ENCODE measurements at regions not wholly inside any gene's neighbourhood (a gene's known extent, or its start where the extent isn't known, plus 50 kb on each side); places are given as distances from the start of the nearest gene placed in this dataset.

GRCh38 chr15:36218991-36219390 is 360.4 kb upstream of the CDIN1 start:
- in situ Hi-C loops (cut with HindIII; ENCODE audit: low pct_ligation_motif_present, low pct_unique_long_range_greater_than_20kb, low sequenced_read_pairs) = no loop called here
- DNase-seq = no peak

GRCh38 chr15:36221992-36222391 is 357.4 kb upstream of the CDIN1 start:
- in situ Hi-C loops (cut with HindIII; ENCODE audit: low pct_ligation_motif_present, low pct_unique_long_range_greater_than_20kb, low sequenced_read_pairs) = no loop called here
- DNase-seq = no peak

GRCh38 chr15:36230776-36231175 is 348.6 kb upstream of the CDIN1 start:
- in situ Hi-C loops (cut with HindIII; ENCODE audit: low pct_ligation_motif_present, low pct_unique_long_range_greater_than_20kb, low sequenced_read_pairs) = no loop called here

GRCh38 chr15:36232491-36232890 is 346.9 kb upstream of the CDIN1 start:
- in situ Hi-C loops (cut with HindIII; ENCODE audit: low pct_ligation_motif_present, low pct_unique_long_range_greater_than_20kb, low sequenced_read_pairs) = no loop called here
- no peak for DNase-seq

More at GRCh38 chr15:36230776-36231175, 348.6 kb upstream of the CDIN1 start:
- no peak for DNase-seq

DNA sequence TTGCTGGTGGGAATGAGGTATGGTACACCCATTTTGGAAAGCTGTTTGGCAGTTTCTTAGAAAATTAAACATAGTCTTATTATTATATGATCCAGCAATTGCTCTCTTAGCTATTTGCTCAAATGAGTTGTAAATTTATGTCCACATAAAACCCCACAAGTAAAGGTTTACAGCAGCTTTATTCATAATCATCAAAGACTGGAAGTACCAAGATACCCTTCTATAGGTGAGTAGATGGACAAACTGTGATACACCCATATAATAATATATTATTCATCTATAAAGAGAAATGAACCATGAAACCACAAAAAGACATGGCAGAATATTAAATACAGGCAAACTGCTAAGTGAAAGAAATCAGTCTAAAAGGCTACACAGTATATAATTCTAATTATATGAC is 344.7 kb upstream of the CDIN1 start:
- DNase-seq = no peak
- in situ Hi-C loops (cut with HindIII; ENCODE audit: low pct_ligation_motif_present, low pct_unique_long_range_greater_than_20kb, low sequenced_read_pairs) = no loop called here

- in situ Hi-C loops (cut with HindIII; ENCODE audit: low pct_ligation_motif_present, low pct_unique_long_range_greater_than_20kb, low sequenced_read_pairs) = no loop called here
Observed at GRCh38 chr15:36235173-36235572, 344.3 kb upstream of the CDIN1 start.

DNA sequence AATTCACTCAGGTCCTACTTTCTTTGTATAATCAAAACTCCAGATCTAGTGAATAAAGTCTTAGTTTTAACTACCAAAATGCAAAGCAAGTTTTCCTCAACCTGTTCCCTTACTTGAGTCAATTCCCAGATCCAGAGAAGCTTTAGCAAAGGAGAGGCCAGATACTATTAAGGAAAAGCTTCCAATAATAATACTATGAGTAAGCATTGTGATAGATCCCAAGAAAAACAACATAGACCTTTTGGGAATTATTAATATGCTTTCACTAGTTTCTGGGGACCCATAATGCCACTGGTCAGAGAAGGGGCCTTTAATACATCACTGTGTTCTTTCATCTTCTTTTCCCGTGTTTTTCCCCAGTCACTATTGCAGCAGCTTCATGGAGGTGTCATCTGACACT is 339.9 kb upstream of the CDIN1 start:
- in situ Hi-C loops (cut with HindIII; ENCODE audit: low pct_ligation_motif_present, low pct_unique_long_range_greater_than_20kb, low sequenced_read_pairs) = no loop called here
- no peak for DNase-seq

More at GRCh38 chr15:36235173-36235572, 344.3 kb upstream of the CDIN1 start:
- no peak for DNase-seq

GRCh38 chr15:36251450-36251849 is 328.0 kb upstream of the CDIN1 start:
- in situ Hi-C loops (cut with HindIII; ENCODE audit: low pct_ligation_motif_present, low pct_unique_long_range_greater_than_20kb, low sequenced_read_pairs) = no loop called here
- DNase-seq = no peak

DNA sequence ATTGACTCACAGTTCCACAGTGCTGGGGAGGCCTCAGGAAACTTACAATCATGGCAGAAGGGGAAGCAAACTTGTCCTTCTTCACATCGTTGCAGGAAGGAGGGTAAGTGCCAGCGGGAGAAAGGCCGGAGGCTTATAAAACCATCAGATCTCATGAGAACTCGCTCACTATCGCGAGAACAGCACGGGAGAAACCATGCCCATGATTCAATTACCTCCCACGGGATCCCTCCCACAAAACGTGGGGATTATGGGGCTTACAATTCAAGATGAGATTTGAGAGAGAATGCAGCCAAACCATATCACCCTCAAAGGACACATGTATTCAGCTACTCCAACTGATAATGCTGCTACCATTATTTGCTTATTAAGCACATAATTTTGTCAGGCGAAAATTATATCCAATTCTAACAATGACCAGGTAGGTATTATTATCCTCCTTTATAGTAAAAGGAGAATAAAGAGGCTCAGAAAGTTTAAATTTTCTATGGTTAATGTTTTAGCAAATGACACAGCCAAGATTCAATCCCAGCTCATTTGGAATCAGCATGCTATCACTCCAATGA is 327.2 kb upstream of the CDIN1 start:
- in situ Hi-C loops (cut with HindIII; ENCODE audit: low pct_ligation_motif_present, low pct_unique_long_range_greater_than_20kb, low sequenced_read_pairs) = no loop called here
- no peak for DNase-seq

- in situ Hi-C loops (cut with HindIII; ENCODE audit: low pct_ligation_motif_present, low pct_unique_long_range_greater_than_20kb, low sequenced_read_pairs) = no loop called here
- no peak for DNase-seq
Observed at GRCh38 chr15:36254426-36254825, 325.0 kb upstream of the CDIN1 start.

- no peak for DNase-seq
Observed at GRCh38 chr15:36256404-36256807, 323.0 kb upstream of the CDIN1 start.

DNA sequence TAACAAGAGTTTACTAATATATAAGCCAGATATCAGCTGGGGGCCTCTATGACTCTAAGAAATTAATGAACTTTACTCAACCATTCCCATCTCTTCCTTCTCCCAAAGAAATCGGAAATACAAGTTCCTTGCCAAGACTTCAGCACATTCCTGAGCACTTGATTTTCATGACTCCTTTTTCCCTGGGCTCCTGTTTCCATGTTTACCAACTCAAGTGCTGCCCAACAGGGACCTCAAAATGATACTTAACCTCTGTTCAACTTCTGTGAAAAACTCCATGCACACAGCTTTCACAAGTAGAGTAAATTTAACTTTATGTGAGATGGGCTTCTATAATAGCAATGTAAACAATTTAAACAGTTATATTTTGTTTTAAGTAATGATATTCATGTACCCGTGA is 315.8 kb upstream of the CDIN1 start:
- in situ Hi-C loops (cut with HindIII; ENCODE audit: low pct_ligation_motif_present, low pct_unique_long_range_greater_than_20kb, low sequenced_read_pairs) = no loop called here
- no peak for DNase-seq

More at GRCh38 chr15:36256404-36256807, 323.0 kb upstream of the CDIN1 start:
- in situ Hi-C loops (cut with HindIII; ENCODE audit: low pct_ligation_motif_present, low pct_unique_long_range_greater_than_20kb, low sequenced_read_pairs) = no loop called here

GRCh38 chr15:36265422-36265821 is 314.0 kb upstream of the CDIN1 start:
- no peak for DNase-seq
- in situ Hi-C loops (cut with HindIII; ENCODE audit: low pct_ligation_motif_present, low pct_unique_long_range_greater_than_20kb, low sequenced_read_pairs) = no loop called here

GRCh38 chr15:36271048-36271447 is 308.4 kb upstream of the CDIN1 start:
- in situ Hi-C loops (cut with HindIII; ENCODE audit: low pct_ligation_motif_present, low pct_unique_long_range_greater_than_20kb, low sequenced_read_pairs) = no loop called here
- DNase-seq = no peak

GRCh38 chr15:36275656-36276055 is 303.8 kb upstream of the CDIN1 start:
- no peak for DNase-seq
- in situ Hi-C loops (cut with HindIII; ENCODE audit: low pct_ligation_motif_present, low pct_unique_long_range_greater_than_20kb, low sequenced_read_pairs) = no loop called here

- peak; percentile 28 for DNase-seq
- in situ Hi-C loops (cut with HindIII; ENCODE audit: low pct_ligation_motif_present, low pct_unique_long_range_greater_than_20kb, low sequenced_read_pairs) = no loop called here
Observed at GRCh38 chr15:36278219-36278618, 301.2 kb upstream of the CDIN1 start.

DNA sequence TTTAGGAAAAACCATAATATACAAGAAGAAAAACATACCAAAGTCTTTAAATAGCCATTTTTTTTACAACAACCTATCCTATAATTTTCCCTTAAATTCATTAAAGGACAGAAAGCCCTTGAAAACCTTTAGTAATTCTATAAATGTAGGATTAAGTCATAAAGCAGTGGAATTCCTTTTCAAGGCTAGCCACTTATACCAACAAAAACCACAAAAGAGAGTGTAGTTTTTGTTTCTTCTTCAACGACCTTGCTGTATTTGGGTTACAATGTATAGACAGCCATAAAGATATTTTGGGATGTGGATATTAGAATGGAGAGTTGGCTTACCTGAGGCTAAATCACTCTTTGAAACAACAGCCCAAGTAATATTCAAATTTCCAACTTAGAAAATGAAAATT is 296.6 kb upstream of the CDIN1 start:
- no peak for DNase-seq
- in situ Hi-C loops (cut with HindIII; ENCODE audit: low pct_ligation_motif_present, low pct_unique_long_range_greater_than_20kb, low sequenced_read_pairs) = no loop called here

DNA sequence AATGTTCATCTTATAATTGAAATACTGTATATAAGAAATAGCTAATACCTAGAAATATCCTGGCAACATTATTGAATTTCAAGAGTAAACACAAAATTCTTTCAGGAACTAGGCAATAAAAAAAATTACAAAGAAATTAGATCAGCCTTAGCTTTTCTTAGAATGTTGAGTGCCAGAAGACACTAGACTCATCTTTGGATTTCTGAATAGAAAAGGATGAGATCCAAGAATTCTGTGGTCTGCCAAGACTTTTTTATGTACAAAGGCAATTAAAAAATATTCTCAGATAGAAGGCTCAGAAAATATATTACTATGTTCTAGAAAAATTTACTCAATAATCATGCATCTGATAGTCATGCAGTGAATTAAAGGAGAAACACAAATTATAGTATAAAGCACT is 294.5 kb upstream of the CDIN1 start:
- in situ Hi-C loops (cut with HindIII; ENCODE audit: low pct_ligation_motif_present, low pct_unique_long_range_greater_than_20kb, low sequenced_read_pairs) = no loop called here
- DNase-seq = no peak

- no peak for DNase-seq
- in situ Hi-C loops (cut with HindIII; ENCODE audit: low pct_ligation_motif_present, low pct_unique_long_range_greater_than_20kb, low sequenced_read_pairs) = no loop called here
Observed at GRCh38 chr15:36291501-36291900, 287.9 kb upstream of the CDIN1 start.

DNA sequence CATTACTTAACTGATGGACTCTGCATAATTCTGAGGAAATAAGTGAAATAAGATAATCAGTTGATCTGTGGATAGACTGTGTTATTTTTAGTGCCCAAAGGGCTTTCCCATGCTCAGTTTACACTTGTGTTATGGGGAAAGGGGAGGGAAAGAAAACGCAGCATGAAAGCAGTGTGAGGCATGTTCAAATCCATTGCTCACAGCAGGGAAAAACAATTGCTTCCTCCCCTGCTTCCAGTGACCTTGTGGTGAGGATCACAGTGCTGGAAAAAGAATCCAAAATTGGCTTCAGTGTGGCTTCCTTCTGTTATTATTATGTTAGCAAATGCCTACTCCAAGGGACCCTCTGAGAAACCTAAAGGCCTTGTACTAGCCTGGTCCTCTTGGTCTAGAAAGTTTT is 285.1 kb upstream of the CDIN1 start:
- DNase-seq = no peak
- in situ Hi-C loops (cut with HindIII; ENCODE audit: low pct_ligation_motif_present, low pct_unique_long_range_greater_than_20kb, low sequenced_read_pairs) = no loop called here

- no peak for DNase-seq
Observed at GRCh38 chr15:36301947-36302346, 277.5 kb upstream of the CDIN1 start.

More at GRCh38 chr15:36301947-36302346, 277.5 kb upstream of the CDIN1 start:
- in situ Hi-C loops (cut with HindIII; ENCODE audit: low pct_ligation_motif_present, low pct_unique_long_range_greater_than_20kb, low sequenced_read_pairs) = no loop called here

Data from ACHN (cell line).